ENCODE measurements at regions not wholly inside any gene's neighbourhood (a gene's known extent, or its start where the extent isn't known, plus 50 kb on each side); places are given as distances from the start of the nearest gene placed in this dataset.

DNA sequence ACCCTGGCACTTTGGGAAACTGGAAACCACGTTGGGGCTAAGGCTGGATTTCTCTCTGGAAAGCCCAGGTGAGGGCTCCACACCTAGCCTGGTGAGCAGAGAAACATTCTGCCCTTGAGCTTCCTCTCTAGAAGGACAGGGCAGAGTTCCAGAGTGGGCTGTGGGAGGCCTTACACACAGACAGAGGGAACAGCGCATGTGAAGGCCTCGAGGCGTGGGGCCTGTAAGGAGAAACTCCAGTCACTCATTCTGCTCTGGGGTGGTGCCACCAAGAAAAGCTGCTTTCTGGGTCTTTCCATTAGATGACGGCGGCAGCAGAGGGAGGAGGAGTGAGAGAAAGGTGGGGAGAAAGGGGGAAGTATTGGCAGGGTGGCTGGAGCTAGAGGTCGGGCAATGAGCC lies 183.1 kb downstream of the CHST1 start:
- TF ChIP-seq CTCF (IDR thresholded peaks at IDR 0.05; ENCODE audit: insufficient read depth, low read length) (no peak), POLR2AphosphoS5 (IDR thresholded peaks at IDR 0.05; ENCODE audit: low read depth) (no peak)
- TF ChIP-seq, protein P1, sequence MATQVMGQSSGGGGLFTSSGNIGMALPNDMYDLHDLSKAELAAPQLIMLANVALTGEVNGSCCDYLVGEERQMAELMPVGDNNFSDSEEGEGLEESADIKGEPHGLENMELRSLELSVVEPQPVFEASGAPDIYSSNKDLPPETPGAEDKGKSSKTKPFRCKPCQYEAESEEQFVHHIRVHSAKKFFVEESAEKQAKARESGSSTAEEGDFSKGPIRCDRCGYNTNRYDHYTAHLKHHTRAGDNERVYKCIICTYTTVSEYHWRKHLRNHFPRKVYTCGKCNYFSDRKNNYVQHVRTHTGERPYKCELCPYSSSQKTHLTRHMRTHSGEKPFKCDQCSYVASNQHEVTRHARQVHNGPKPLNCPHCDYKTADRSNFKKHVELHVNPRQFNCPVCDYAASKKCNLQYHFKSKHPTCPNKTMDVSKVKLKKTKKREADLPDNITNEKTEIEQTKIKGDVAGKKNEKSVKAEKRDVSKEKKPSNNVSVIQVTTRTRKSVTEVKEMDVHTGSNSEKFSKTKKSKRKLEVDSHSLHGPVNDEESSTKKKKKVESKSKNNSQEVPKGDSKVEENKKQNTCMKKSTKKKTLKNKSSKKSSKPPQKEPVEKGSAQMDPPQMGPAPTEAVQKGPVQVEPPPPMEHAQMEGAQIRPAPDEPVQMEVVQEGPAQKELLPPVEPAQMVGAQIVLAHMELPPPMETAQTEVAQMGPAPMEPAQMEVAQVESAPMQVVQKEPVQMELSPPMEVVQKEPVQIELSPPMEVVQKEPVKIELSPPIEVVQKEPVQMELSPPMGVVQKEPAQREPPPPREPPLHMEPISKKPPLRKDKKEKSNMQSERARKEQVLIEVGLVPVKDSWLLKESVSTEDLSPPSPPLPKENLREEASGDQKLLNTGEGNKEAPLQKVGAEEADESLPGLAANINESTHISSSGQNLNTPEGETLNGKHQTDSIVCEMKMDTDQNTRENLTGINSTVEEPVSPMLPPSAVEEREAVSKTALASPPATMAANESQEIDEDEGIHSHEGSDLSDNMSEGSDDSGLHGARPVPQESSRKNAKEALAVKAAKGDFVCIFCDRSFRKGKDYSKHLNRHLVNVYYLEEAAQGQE (IDR thresholded peaks at IDR 0.05; ENCODE audit: insufficient replicate concordance, low read depth), result no peak

All from HL-60 (cell line).